ENCODE measurements at regions not wholly inside any gene's neighbourhood (a gene's known extent, or its start where the extent isn't known, plus 50 kb on each side); places are given as distances from the start of the nearest gene placed in this dataset.

DNA sequence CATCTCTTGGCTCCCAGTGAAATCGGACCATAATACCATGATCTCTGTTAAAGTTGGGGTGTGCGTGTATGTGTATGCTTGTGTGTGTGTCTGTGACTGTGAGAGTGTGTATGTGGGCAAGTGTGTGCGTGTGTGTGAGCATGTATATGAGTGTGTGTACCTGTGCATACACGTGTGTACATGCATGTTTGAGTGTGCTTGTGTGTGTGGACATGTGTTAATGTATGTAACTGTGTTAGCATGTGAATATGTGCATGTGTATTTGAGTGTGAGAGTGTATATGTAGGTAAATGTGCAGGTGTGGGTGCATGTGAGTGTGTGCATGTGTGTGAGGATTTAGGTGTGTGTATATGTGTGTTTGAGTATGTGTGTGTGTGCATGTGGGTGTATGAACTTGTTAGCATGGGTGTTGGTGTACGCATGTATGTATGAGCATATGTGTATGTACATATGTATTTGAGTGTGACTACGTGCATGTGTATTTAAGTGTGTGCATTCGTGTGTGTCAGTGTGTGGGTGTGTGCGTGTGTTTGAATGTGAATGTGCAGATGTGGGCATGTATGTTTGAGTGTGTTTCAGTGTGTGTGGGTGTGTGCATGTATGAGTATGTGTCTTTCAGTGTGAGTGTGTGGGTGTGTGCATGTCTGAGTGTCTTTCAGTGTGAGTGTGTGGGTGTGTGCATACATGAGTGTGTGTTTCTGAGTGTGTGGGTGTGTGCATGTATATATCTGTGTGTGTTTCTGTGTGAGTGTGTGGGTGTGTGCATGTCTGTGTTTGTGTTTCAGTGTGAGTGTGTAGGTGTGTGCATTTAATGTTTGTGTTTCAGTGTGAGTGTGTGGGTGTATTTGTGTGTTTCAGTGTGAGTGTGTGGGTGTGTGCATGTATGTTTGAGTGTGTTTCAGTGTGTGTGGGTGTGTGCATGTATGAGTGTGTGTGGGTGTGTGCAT lies 183.2 kb downstream of the SOX9 start:
- DNase-seq (ENCODE audit: low spot score) (no peak), ATAC-seq (no peak)
- Mint-ChIP-seq H3K27me3 (ENCODE audit: insufficient read depth, low read depth, poor library complexity) (peaks cover 3% of the 10 kb centered on the region), H3K36me3 (ENCODE audit: low read depth) (no peaks in the 10 kb centered on the region), H3K27ac (no peak overlapping the region), H3K9me3 (no peaks in the 10 kb centered on the region), H3K4me1 (no peaks in the 10 kb centered on the region; the same call in 1 of the 3 replicates), H3K4me3 (no peak overlapping the region)
- H3K4me2 ChIP-seq: no peak overlapping the region
- no peaks in the 10 kb centered on the region for H3K27me3 ChIP-seq (ENCODE audit: insufficient read depth)
- no peaks in the 10 kb centered on the region for H3K9me2 ChIP-seq (ENCODE audit: insufficient read depth)
- no peaks in the 10 kb centered on the region for H3K79me2 ChIP-seq (replicated peaks; ENCODE audit: insufficient read depth)
- no peaks in the 10 kb centered on the region for H4K20me1 ChIP-seq (replicated peaks; ENCODE audit: insufficient read depth)
- TF ChIP-seq ZNF114 (CRISPR knock-in tag; IDR thresholded peaks at IDR 0.05) (no peak), EZH2 (IDR thresholded peaks at IDR 0.05; ENCODE audit: low read depth, unreplicated experiment) (no peak), ZNF331 (CRISPR knock-in tag; IDR thresholded peaks at IDR 0.05; ENCODE audit: low read depth) (no peak), CTCF (conservative IDR thresholded peaks at IDR 0.05; ENCODE audit: low read depth in 2 of 2) (no peak), NANOG (IDR thresholded peaks at IDR 0.05; ENCODE audit: borderline replicate concordance) (no peak), ZNF462 (CRISPR knock-in tag; IDR thresholded peaks at IDR 0.05) (no peak), POLR2AphosphoS5 (IDR thresholded peaks at IDR 0.05; ENCODE audit: low read depth) (no peak), EZH2phosphoT487 (IDR thresholded peaks at IDR 0.05; ENCODE audit: unreplicated experiment) (no peak), CREB1 (CRISPR knock-in tag; IDR thresholded peaks at IDR 0.05; ENCODE audit: low read depth) (no peak), STAT1 (IDR thresholded peaks at IDR 0.05; ENCODE audit: unreplicated experiment) (no peak)
- TF ChIP-seq, protein P1, sequence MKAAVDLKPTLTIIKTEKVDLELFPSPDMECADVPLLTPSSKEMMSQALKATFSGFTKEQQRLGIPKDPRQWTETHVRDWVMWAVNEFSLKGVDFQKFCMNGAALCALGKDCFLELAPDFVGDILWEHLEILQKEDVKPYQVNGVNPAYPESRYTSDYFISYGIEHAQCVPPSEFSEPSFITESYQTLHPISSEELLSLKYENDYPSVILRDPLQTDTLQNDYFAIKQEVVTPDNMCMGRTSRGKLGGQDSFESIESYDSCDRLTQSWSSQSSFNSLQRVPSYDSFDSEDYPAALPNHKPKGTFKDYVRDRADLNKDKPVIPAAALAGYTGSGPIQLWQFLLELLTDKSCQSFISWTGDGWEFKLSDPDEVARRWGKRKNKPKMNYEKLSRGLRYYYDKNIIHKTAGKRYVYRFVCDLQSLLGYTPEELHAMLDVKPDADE (IDR thresholded peaks at IDR 0.05): no peak
- H3K27ac ChIP-seq (ENCODE audit: low read depth): no peak overlapping the region
- no peaks in the 10 kb centered on the region for H3F3A ChIP-seq (replicated peaks; ENCODE audit: low read depth)
- no peaks in the 10 kb centered on the region for H3K36me3 ChIP-seq (ENCODE audit: insufficient read depth)
- no peak overlapping the region for H2AFZ ChIP-seq
- no peaks in the 10 kb centered on the region for H3K4me1 ChIP-seq (ENCODE audit: insufficient read depth)
- no peak overlapping the region for H3K4me3 ChIP-seq

Measured in GM23338 (cell line).